DND-41 (cell line): ENCODE measurements at regions not wholly inside any gene's neighbourhood (a gene's known extent, or its start where the extent isn't known, plus 50 kb on each side); places are given as distances from the start of the nearest gene placed in this dataset.

Source experiments
- ATAC-seq: fragments of 200-7000 bp; cut with Tn5 transposase; 3 replicates; pipeline ENCODE4 v1.9.1; 2021; ENCODE audit warnings: low read depth; ENCODE audit not compliant: insufficient read depth
- DNase-seq: peaks from one replicate; pipeline ENCODE4 v3.0.0-alpha.2; 2020
- H2AFZ ChIP-seq: 2 replicates; pipeline ENCODE4 v1.6.0; 2012; ENCODE audit warnings: low read depth, low read length
- H3K27ac ChIP-seq: 2 replicates; pipeline ENCODE4 v1.5.1; 2012; ENCODE audit warnings: low read length, inconsistent platforms
- H3K27me3 ChIP-seq: fragments of 200-600 bp; sonication (generic); 2 replicates; pipeline ENCODE4 v1.6.0; 2012; ENCODE audit warnings: low read length, mild to moderate bottlenecking, inconsistent platforms; ENCODE audit not compliant: insufficient read depth, poor library complexity
- H3K36me3 ChIP-seq: 2 replicates; pipeline ENCODE4 v1.5.1; 2012; ENCODE audit warnings: low read length, inconsistent platforms; ENCODE audit not compliant: insufficient read depth
- H3K4me1 ChIP-seq: 2 replicates; pipeline ENCODE4 v1.5.1; 2012; ENCODE audit warnings: mild to moderate bottlenecking, low read length; ENCODE audit not compliant: insufficient read depth
- H3K4me2 ChIP-seq: 2 replicates; pipeline ENCODE4 v1.6.0; 2012; ENCODE audit warnings: mild to moderate bottlenecking, moderate library complexity, low read length, inconsistent platforms; ENCODE audit not compliant: insufficient read depth
- H3K4me3 ChIP-seq, 2 experiments: fragments of 200-600 bp in 1 of 2; shearing (Covaris generic) in 1 of 2; 2 replicates each; pipeline ENCODE4 v1.5.1; 2012 to 2016; ENCODE audit warnings: inconsistent platforms in 2 of 2, low read length in 2 of 2, mild to moderate bottlenecking in 2 of 2, low read depth in 1 of 2, moderate library complexity in 1 of 2
- H3K79me2 ChIP-seq: 2 replicates; pipeline ENCODE4 v1.6.0; 2012; ENCODE audit warnings: low read length, inconsistent platforms; ENCODE audit not compliant: insufficient read depth
- H3K9ac ChIP-seq: 2 replicates; pipeline ENCODE4 v1.6.0; 2012; ENCODE audit warnings: low read depth, mild to moderate bottlenecking, inconsistent platforms, low read length, moderate library complexity
- H3K9me3 ChIP-seq: 2 replicates; pipeline ENCODE4 v1.5.1; 2012; ENCODE audit warnings: low read length, moderate library complexity, mild to moderate bottlenecking, inconsistent platforms; ENCODE audit not compliant: insufficient read depth, severe bottlenecking
- H4K20me1 ChIP-seq: 2 replicates; pipeline ENCODE4 v1.6.0; 2012; ENCODE audit warnings: low read length; ENCODE audit not compliant: insufficient read depth
- CTCF ChIP-seq: IDR thresholded peaks from 2 replicates; pipeline ENCODE4 v1.5.1; 2012; ENCODE audit warnings: borderline replicate concordance, low read length, moderate library complexity, mild to moderate bottlenecking; ENCODE audit not compliant: poor library complexity, severe bottlenecking; ENCODE audit errors: extremely low read depth
- EZH2 ChIP-seq: IDR thresholded peaks from 3 replicates; pipeline ENCODE4 v1.6.1; 2012; ENCODE audit warnings: borderline replicate concordance, low read depth, mild to moderate bottlenecking, moderate library complexity, low read length, inconsistent platforms; ENCODE audit not compliant: severe bottlenecking

DNA sequence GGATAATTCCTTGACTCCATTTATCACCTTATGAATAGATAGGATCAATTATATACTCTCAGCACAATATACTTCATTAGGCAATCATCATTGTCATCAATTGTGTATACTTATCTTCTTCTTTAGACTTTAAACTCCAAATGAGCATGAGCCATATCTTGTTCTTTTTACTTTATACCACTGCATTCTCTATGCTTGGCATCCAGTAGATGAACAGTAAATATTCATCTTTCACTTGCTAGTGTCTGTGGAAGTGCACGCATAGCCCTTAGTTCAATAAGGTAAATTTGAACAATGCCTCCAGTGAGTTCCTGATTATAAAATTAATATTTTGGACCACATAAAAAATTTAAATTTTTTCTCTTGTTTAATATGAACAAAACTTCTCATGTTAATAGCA is 172.3 kb upstream of the SPRY2 start:
- H3K27me3 ChIP-seq, result no peaks in the 10 kb centered on the region
- no peaks in the 10 kb centered on the region for H4K20me1 ChIP-seq
- TF ChIP-seq CTCF (no peak), EZH2 (no peak)
- peaks cover 3% of the 10 kb centered on the region for H3K9me3 ChIP-seq
- no peak overlapping the region for H2AFZ ChIP-seq
- no peaks in the 10 kb centered on the region for H3K4me1 ChIP-seq
- DNase-seq, result no peak
- no peak overlapping the region for H3K27ac ChIP-seq
- ATAC-seq, result no peak
- H3K36me3 ChIP-seq, result no peaks in the 10 kb centered on the region
- no peak overlapping the region for H3K4me2 ChIP-seq
- H3K9ac ChIP-seq, result no peak overlapping the region
- no peak overlapping the region for H3K4me3 ChIP-seq
- no peaks in the 10 kb centered on the region for H3K79me2 ChIP-seq

DNA sequence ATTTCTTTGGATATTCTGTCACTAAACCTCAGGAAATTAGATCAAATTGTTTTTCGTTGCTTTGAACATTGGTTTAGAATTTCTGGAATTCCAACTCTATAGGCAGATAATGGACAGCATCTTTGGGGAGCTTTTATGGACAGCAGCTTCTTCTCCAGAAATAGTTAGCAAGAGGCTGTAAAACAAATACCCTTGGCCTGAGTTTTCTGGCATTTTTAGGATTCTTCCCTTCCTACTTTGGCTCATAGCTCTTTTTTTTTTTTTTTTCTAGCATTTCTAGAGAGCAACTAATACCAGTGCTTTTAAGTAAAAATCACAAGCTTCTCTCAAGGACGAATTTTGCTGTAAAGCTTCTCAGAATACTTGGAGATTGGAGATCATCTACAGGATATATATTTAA is 169.8 kb upstream of the SPRY2 start:
- Histone ChIP-seq H3K4me1 (no peaks in the 10 kb centered on the region), H3K4me3 (no peak overlapping the region), H3K36me3 (no peaks in the 10 kb centered on the region), H3K27ac (no peak overlapping the region), H2AFZ (no peak overlapping the region), H4K20me1 (no peaks in the 10 kb centered on the region), H3K9me3 (no peaks in the 10 kb centered on the region), H3K27me3 (no peaks in the 10 kb centered on the region), H3K4me2 (no peak overlapping the region), H3K9ac (no peak overlapping the region), H3K79me2 (no peaks in the 10 kb centered on the region)
- ATAC-seq (no peak), DNase-seq (no peak)
- no peak for TF ChIP-seq EZH2
- no peak for TF ChIP-seq CTCF

DNA sequence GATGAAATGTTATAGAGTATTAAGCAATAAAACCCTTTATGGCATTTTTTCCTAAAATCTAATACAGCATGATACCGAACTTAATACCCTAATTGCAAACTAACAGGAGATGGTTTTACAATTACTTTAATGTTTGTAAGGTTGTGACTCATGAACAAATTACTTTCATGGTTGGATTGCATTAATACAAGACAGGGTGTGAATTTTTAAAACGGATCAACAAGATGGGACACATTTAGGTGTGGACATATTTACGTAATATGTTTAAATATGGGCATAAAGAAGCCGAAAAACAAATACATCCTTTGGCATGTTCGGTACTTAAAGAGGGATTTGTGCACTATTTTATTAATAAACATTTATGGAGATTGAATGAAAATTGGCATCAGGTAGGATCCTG is 168.3 kb upstream of the SPRY2 start:
- TF ChIP-seq EZH2 (no peak), CTCF (no peak)

GRCh38 chr13:80508031-80508430 is 167.1 kb upstream of the SPRY2 start:
- H3K4me2 ChIP-seq, result no peak overlapping the region
- H2AFZ ChIP-seq, result no peak overlapping the region
- H3K9me3 ChIP-seq, result no peaks in the 10 kb centered on the region
- H3K79me2 ChIP-seq, result no peaks in the 10 kb centered on the region
- H3K36me3 ChIP-seq, result no peaks in the 10 kb centered on the region
- ATAC-seq, result no peak
- H4K20me1 ChIP-seq, result no peaks in the 10 kb centered on the region
- H3K27ac ChIP-seq, result no peak overlapping the region
- no peak overlapping the region for H3K4me3 ChIP-seq
- no peak for DNase-seq
- H3K9ac ChIP-seq, result no peak overlapping the region
- TF ChIP-seq CTCF (no peak), EZH2 (no peak)
- no peaks in the 10 kb centered on the region for H3K4me1 ChIP-seq
- no peaks in the 10 kb centered on the region for H3K27me3 ChIP-seq

More for the DNA sequence above, 168.3 kb upstream of the SPRY2 start:
- Histone ChIP-seq H3K4me1 (no peaks in the 10 kb centered on the region), H3K27ac (no peak overlapping the region), H3K9ac (no peak overlapping the region), H3K9me3 (no peaks in the 10 kb centered on the region), H3K27me3 (no peaks in the 10 kb centered on the region), H3K4me3 (no peak overlapping the region), H3K4me2 (no peak overlapping the region), H4K20me1 (no peaks in the 10 kb centered on the region), H3K79me2 (no peaks in the 10 kb centered on the region), H3K36me3 (no peaks in the 10 kb centered on the region), H2AFZ (no peak overlapping the region)
- DNase-seq (no peak), ATAC-seq (no peak)
